ENCODE measurements at regions not wholly inside any gene's neighbourhood (a gene's known extent, or its start where the extent isn't known, plus 50 kb on each side); places are given as distances from the start of the nearest gene placed in this dataset.

- WGBS (ENCODE audit: insufficient coverage, insufficient replicate concordance, low lambda C conversion rate, missing lambda C conversion rate): 5% methylated on average over 1 of the region's 1 CpG
- no peaks in the 10 kb centered on the region for H4K20me1 ChIP-seq (ENCODE audit: control insufficient read depth, insufficient read depth)
- no peak overlapping the region for H3K9ac ChIP-seq (ENCODE audit: control insufficient read depth, insufficient read depth, low read length)
- no peak overlapping the region for H3K4me2 ChIP-seq (ENCODE audit: control insufficient read depth, insufficient read depth)
- FAIRE-seq (no peak), DNase-seq (ENCODE audit: low read depth, low spot score) (no peak), ATAC-seq (no peak)
- no peaks in the 10 kb centered on the region for H3K4me1 ChIP-seq (ENCODE audit: control insufficient read depth, insufficient read depth, low read length)
- intact Hi-C loops (cut with micrococcal nuclease; ENCODE audit: unreplicated experiment) (no loop called here), in situ Hi-C loops (cut with MboI) (no loop called here)
- H3K27me3 ChIP-seq (replicated peaks in 1 of 2; ENCODE audit: control insufficient read depth in 2 of 2, insufficient read depth in 2 of 2, low read length in 1 of 2): no peaks in the 10 kb centered on the region
- H3K27ac ChIP-seq (ENCODE audit: control insufficient read depth, insufficient read depth): no peak overlapping the region
- no TSS peak for BruUV-seq (replicated peaks)
- SMC1A ChIA-PET (ENCODE audit: uncharacterized antibody, unreplicated experiment): no interaction called here
- no peak overlapping the region for H2AFZ ChIP-seq (ENCODE audit: control insufficient read depth, low read depth, low read length)
- H3K9me3 ChIP-seq (replicated peaks; ENCODE audit: control insufficient read depth, insufficient read depth, low read length): no peaks in the 10 kb centered on the region
- no peak overlapping the region for H3K4me3 ChIP-seq
- RAD21 ChIA-PET (ENCODE audit: unreplicated experiment): no interaction called here
- POLR2A ChIA-PET: no interaction called here
- CTCF ChIA-PET: no interaction called here
- no peaks in the 10 kb centered on the region for H3K79me2 ChIP-seq (ENCODE audit: control insufficient read depth, insufficient read depth, low read length)
- no peaks in the 10 kb centered on the region for H3K36me3 ChIP-seq (ENCODE audit: control insufficient read depth in 2 of 2, insufficient read depth in 2 of 2, low read length in 1 of 2)
- TF ChIP-seq SRF (IDR thresholded peaks at IDR 0.05; ENCODE audit: low read depth in 2 of 2, low read length in 2 of 2): no peak
- no peak for TF ChIP-seq ZBTB40 (IDR thresholded peaks at IDR 0.05; ENCODE audit: borderline replicate concordance)
- TF ChIP-seq CTCF (IDR thresholded peaks at IDR 0.05 in 2 of 3, conservative IDR thresholded peaks at IDR 0.05 in 1 of 3; ENCODE audit: control insufficient read depth in 2 of 3, extremely low read depth in 1 of 3, insufficient read depth in 1 of 3, low read depth in 3 of 3, low read length in 3 of 3): no peak
- no peak for TF ChIP-seq DPF2 (IDR thresholded peaks at IDR 0.05)
- TF ChIP-seq NRF1 (conservative IDR thresholded peaks at IDR 0.05; ENCODE audit: low read depth, low read length): no peak
- no peak for TF ChIP-seq RCOR1 (conservative IDR thresholded peaks at IDR 0.05; ENCODE audit: low read depth, low read length)
- TF ChIP-seq ZZZ3 (IDR thresholded peaks at IDR 0.05; ENCODE audit: control insufficient read depth, insufficient read length, low read depth): no peak
- TF ChIP-seq SUPT20H (IDR thresholded peaks at IDR 0.05; ENCODE audit: borderline replicate concordance, control insufficient read depth, low read depth, low read length): no peak
- TF ChIP-seq FOS (IDR thresholded peaks at IDR 0.05; ENCODE audit: borderline replicate concordance, extremely low read depth, insufficient read length): no peak
- TF ChIP-seq MAX (IDR thresholded peaks at IDR 0.05; ENCODE audit: low read depth, low read length): no peak
- no peak for TF ChIP-seq HSF1 (IDR thresholded peaks at IDR 0.05; ENCODE audit: low read depth, low read length)
- TF ChIP-seq CREM (IDR thresholded peaks at IDR 0.05; ENCODE audit: low read depth): no peak
- no peak for TF ChIP-seq RFX5 (IDR thresholded peaks at IDR 0.05; ENCODE audit: low read depth, low read length)
- TF ChIP-seq SIX5 (IDR thresholded peaks at IDR 0.05; ENCODE audit: low read depth, low read length, severe bottlenecking): no peak
- no peak for TF ChIP-seq TCF12 (IDR thresholded peaks at IDR 0.05; ENCODE audit: low read depth, low read length)
Measured at GRCh38 chr4:136198358-136198757, 1333.9 kb downstream of the PCDH18 start.
